HG03457 (cell line): ENCODE measurements at regions not wholly inside any gene's neighbourhood (a gene's known extent, or its start where the extent isn't known, plus 50 kb on each side); places are given as distances from the start of the nearest gene placed in this dataset.

ENCODE experiments used
- ATAC-seq: cut with Tn5 transposase; IDR thresholded peaks from one replicate; pipeline ENCODE4 v1.9.1; 2021; ENCODE audit warnings: moderate number of reproducible peaks; ENCODE audit not compliant: unreplicated experiment

DNA sequence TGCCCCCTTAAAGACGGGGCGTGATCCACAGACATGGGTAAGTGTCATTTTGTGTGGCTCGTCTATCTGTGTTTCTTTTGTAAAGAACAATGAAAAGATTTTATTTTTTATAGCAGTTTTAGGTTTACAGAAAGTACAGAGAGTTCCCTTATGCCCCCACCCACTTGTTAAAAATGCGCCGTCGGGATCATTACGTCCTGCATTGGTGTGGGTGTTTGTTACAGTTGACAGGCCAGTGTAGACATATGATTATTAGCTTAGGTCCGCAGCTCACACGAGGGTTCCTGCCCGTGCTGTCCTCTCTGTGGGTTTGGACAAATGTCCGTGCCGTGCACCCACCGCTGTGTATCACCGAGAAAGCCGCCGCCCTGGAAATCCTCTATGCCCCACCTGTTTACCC lies 50.5 kb downstream of the RGS12 start:
- no peak for ATAC-seq

DNA sequence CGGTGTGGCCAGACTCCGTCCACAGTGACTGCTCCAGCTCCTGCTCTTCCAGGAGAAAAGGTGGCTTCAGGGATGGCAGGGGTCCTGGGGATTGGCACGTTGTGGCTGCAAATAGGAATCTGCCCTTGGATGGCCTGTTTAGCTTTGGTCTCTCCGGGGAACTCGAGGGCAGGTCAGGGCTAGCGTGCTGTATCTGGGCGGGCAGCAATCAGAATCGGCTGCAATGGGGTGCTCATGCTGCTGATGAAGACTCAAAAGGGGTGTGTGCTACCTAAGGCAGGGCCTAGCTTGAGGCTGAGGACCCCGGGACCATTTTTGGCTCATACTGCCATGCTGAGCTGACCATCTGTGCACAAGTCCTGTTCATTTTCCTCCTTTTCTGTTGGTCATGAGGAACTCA lies 51.3 kb downstream of the RGS12 start:
- ATAC-seq, result no peak

DNA sequence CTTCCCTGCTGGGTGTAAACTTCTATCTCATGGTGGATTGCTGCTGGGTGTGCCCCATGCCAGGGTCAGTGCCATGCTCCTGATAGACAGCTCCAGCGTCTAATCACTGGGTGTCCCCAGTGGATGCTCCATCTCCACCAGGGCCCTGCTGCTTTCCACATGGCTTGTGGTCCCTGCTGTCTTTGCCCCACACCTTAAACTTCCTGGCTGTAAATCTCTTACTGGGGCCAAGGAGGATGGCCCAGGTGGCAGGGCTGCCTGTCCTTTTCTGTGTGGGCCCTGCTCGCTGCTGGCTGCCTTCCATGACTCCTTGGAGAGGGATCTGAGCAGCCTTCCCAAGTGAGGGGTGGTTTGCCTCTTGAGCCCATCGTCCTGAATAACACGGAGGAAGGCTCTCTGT lies 51.8 kb downstream of the RGS12 start:
- ATAC-seq, result no peak

DNA sequence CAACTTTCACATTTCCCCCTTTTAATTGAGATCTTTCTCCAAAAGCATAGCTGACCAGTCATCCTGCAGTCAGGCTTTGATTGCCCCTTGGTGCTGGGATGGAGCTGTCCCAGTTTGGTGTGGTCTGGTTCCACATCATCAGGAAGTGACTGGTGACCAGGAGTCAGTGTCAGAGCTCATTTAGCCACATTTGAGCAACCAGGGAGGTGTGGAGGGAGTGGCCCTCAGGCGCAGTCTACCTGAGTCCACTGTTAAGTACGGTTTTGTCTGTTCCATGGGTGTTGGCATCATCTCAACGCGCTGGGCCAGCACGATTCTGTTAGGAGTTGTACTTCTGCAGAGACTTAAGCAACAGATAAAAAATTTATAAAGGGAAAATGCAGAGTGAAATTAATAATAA lies 52.6 kb downstream of the RGS12 start:
- no peak for ATAC-seq

DNA sequence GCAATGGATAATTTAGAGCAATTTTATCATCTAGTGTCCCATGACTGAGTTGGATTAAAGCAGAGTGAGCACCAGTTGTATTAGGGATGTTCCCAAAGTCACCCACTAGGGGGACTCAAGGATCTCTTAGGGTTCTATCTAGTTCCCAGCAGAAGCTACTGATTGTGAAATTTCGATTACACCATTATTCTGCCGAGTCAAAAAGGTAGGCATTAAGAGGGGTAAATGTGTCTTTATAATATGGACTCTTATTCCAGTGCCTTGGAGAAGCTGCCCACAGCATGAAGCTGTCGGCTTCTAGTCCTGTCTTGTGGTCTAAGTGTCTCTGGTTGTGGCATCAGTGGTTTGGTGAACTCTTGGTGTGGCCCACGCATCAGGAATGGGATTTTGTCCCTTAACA lies 53.3 kb downstream of the RGS12 start:
- ATAC-seq, result no peak

DNA sequence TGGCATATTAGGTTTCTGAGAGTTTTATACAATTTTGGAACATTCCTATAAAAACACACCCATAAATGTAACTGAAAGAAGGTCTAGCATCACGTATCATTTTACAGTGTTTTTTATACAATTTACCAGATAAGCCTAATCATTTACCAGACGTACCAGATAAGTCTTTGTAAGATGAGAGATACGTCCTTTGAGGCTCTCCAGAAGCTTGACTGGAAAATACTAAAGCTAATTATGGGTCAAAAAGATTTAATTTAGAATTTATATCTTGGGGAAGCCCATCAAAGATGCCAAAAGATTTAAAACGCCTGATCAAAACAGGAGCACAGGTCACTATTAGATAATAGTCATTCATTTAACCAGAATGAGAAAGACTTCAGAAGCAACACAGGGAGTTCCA lies 55.0 kb downstream of the RGS12 start:
- no peak for ATAC-seq

DNA sequence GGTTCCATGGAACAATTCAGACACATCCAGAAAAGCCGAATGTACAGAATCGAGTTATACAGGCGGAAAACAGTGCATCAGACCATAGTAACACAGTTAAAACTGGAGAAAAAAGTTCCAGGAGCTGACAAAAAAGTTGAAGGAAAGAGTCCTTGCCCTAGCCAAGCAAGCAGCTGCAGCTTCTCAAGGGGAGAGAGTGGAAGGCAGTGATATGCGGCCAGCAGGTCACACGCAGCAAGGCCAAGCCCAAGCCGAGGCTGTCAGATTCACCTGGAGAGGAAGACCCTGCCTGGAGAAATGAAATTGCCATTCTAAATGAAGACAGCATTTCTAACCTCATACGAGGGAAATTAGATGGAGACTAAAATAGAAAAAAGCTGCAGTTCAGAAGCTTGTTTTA lies 55.8 kb downstream of the RGS12 start:
- no peak for ATAC-seq

DNA sequence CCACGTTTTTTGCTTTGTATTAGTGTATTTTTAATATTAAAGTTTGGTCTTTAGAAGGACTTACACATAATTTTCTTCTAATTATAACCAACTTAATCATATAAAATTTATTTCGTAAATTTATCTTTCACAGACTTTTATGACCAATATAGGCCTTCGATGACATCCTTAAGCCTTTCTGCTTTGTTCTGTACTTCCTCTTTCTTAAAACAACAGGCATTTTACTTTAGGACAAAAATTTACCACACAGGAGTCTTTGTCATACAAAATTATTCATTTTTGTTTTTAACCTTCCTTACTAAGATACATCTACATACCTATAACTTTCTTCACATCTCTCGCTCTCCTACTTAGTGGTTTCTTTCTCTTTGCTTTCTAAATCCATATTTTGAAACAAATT lies 56.3 kb downstream of the RGS12 start:
- no peak for ATAC-seq

DNA sequence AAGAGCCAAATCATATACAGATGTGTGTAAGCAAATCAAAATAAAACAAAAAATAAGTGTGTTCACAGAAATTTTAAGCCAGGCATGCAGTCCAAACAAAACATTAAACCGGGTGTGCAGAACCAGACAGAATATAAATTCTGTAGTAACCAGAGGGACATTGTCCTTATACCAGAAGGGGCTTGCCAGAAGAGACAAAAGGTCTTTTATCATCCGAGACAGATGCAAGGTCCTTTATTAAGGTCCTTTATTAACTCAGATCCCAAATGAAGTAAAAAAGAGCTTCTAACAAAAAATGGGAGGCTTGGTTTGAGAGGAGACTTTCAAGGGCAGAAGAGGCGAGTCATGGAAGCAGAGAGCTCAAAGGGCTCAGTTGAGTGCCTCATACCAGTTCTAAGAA lies 59.2 kb downstream of the RGS12 start:
- no peak for ATAC-seq

DNA sequence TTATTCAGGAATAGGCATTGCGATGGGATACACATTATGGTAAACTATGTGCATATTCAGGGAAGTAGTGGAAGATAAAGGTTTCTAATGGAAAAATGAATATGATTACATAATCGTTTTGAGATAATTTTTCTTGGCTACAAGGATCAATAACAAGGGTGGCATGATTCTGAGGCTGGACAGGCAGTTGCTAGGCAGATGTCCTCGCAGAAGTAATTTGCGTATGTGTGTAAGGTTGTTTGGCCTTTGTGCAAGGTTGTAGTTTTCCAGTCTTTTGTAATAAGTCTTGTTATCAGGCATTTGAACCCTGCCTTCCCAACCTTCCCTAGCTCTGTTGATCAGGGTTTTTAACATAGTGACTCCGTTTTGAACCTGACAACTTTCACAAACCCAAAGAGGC lies 59.7 kb downstream of the RGS12 start:
- ATAC-seq, result no peak

DNA sequence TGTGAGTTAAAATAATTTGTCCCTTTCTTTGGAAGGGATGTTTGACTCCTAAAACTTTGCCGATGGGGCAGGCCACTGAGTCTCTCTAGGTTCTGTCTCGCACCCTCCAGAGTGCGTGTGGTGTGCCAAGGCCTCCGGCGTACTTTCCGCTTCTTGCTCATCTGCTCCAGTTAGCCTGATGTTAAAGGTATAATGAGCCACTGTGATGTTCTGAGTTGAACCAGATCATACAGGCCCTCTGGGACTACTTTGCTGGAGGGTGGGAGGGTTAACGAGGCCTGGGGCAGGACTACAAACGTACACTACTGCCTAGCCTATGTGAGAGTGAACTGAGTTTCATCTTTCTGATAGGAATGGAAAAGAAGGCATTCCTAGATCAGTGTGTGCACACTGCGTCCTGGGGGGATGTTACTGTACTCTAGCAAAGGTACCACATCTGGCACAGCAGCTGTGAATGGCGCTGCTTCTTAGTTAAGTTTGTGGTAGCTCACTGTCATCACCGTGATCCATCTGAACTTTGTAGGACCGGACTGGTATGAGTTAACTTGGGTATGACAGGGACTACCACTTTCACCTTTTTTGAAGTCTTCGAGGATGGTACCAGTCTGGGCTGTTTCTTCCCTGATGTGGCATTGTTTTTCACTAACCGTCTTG lies 60.2 kb downstream of the RGS12 start:
- ATAC-seq, result no peak

DNA sequence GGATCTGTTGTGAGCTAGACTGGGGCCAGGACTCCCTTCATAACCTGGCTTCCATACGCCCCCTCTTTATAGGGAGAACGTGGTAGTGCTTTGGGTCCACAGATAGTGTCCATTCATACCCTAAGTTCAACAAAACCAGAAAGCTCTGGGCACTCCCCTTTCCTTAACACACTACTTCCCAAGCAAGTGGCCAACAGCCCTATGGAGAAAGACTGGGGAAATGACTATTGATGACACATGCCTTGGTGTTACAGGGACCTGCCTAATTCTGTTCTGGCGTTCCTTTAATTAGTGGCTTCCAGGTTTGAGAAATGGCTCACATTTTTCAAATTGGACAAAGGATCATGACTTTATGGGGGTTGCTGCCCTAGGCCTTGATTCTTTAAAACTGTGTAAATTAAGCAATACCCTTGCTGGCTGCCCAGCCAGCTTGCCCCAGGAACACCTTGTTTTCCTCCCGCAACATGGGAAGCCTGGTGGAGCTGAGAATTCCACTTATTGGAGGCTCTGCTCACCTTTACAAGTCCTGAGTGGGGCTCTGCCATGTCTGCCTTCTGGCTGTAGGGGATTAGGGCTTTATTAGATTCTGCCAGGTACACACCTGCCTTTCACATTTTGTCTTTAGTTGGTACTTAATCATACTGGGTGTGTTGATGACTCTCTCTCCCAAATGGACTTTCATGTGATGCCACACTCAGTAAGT lies 61.1 kb downstream of the RGS12 start:
- no peak for ATAC-seq

DNA sequence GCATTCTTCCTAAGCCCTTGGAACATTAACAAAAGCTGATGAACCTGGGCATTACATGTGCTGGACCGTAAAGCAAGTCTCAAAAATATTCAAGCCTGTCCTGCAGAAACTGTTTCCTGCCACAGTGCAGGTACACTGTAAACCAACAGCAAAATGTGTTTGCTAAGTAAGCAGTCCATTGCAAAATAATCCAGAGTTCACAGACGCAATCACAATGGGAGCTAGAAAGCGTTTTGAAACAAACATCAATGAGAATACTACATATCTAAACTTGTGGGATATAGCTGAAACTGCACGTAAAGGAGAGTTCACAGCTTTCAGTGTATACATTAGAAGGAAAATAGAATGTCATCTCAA lies 61.6 kb downstream of the RGS12 start:
- no peak for ATAC-seq

DNA sequence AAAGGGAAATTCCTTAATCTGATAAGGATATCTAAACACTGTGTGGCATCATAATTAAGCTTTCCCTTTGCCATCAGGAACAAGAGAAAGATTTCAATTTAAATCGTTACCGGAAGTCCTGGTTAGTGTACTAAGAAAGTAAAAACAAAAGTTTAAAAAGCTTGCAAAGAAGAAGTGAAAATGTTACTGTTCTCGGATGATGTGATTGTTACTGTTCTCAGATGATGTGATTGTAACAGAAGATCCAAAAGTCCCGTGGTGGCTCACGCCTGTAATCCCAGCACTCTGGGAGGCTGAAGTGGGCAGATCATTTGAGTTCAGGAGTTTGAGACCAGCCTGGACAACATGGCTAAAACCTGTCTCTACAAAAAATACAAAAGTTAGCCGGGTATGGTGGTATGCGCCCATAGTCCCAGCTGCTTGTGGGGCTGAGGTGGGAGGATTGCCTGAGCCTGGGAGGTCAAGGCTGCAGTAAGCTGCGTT lies 62.5 kb downstream of the RGS12 start:
- ATAC-seq, result peak; percentile 70

DNA sequence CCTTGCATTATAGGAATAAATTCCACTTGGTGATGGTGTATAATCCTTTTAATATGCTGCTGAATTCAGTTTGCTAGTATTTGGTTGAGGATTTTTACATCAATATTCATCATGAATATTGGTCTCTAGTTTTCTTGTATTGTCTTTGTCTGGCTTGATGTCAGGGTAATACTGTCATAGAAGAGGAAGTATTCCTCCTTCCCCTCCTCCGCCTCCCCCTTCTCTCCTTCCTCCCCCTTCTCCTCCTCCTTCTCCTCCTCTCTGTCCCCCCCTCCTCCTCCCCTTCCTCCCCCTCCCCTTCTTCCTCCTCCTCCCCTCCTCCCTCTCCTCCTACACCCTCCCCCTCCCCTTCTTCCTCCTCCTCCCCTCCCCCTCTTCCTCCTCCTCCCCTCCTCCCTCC lies 65.8 kb downstream of the RGS12 start:
- no peak for ATAC-seq

DNA sequence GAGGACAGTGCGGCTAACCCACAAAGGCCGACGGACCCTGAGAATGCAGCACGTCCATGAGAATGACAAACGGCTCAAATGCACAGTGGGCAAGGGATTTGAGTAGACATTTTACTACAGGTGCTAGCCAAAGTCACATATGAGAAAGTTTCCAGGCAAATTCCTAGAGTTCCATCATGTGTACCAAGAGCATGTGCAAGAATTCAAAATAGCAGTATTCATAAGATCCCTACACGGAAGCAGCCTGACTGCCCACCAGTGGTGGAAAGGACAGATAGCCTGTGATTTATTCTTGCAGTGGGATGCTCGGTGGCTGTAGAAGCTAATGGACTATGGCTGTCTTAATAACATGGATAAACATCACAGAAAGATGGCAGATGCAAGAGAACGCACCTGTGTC lies 68.0 kb downstream of the RGS12 start:
- ATAC-seq, result no peak

DNA sequence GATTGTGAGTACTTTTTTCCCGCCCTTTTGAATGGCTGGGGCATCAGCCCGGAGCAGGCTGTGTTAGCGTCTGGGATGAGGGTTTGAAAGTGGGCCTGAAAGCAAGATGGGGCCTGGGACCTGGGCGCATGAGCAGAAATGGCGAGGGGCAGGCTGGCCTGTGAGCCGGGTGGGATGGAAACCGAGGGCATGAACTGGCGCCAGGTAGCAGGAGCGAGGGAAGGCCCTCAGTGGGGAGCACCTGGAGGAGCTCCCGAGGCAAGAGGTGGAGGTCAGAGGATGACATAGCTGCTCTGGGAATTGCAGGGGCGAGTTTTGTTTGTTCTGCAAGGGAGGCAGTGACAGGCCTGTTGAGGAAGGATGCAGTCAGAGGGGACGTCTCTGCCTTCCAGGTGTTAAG lies 68.6 kb downstream of the RGS12 start:
- no peak for ATAC-seq

DNA sequence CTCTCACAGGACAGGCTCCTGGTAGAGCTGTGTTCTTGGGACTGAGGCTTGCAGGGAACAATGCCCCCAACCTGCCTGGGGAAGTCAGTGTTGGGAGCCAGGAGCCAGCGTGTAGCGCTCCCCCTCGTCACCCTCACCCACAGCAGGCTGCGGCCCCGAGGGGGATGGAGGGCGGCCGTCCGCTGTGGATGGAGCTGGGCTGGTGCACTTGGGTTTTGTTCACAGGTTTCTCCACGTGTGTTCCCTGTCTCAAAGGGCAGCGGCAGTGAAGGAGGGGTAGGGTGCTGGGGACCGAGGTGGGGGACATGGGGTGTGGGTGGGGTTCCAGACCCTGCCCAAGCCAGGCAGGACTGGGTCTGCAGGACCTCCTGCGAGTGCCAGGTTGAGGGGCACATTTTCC lies 69.1 kb downstream of the RGS12 start:
- ATAC-seq, result no peak

DNA sequence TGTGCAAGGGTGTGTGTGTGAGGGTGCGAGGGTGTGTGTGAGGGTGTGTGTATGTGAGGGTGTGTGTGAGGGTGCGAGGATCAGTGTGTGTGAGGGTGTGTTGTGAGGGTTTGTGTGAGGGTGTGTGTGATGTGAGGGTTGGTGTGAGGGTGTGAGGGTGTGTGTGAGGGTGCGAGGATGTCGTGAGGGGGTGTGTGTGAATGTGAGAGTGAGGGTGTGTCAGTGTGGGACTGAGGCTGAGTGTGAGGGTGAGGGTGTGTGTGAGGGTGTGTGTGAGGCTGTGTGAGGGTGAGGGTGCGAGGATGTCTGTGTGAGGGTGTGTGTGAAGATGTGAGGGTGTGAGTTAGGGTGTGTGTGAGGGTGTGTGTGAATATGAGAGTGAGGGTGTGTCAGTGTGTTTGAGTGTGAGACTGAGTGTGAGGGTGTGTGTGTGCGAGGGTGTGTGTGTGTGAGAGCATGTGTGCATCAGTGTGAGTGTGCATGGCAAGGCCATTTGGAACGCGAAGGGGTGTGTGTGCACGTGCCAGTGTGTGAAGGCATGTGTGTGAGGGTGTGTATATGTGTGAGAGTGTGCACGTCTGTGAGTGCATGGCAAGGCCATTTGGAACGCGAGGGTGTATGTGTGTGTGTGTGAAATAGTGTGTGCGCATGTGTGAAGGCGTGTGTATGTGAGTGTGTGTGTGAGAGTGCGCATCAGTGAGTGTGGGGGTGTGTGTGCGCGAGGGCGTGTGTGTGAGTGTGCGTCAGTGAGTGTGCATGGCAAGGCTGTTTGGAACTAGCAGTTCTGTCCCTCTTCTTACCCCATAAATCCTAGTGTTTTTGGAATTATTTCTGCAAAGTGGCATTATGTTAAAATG lies 69.8 kb downstream of the RGS12 start:
- no peak for ATAC-seq

DNA sequence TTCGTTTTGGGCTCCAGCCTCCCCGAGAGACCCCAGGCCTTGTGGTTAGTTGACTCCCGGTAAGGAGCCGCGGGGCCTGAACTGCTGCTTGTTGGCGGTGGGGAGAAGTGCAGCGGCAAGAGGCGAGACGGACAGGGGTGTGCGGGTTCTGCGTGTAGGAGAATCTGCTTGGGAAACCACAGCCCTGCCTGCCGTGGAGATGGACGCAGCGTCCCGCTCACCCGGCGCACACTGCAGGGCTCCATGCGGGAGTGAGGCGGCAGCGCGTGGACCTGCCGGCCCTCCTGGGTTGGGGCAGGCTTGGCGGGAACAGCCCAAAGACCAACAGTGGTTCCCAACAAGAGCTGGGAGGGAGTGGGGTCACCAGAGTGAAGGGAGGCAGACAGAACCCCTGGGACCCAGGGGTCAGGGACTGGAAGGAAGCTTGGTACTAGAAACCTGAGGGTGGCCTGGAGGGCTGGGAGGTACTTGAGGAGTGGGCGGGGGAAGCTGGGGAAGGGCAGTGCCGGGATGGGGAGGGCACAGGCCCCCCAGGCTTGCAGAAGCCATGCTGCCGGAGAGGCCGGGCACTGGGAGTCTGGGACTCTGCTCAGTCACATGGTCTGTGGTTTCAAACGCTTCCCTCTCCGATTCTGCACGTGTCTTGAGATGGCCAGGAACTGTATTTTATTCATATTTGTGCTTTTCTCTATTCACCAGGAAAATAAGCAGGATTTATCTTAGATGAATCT lies 70.8 kb downstream of the RGS12 start:
- no peak for ATAC-seq

DNA sequence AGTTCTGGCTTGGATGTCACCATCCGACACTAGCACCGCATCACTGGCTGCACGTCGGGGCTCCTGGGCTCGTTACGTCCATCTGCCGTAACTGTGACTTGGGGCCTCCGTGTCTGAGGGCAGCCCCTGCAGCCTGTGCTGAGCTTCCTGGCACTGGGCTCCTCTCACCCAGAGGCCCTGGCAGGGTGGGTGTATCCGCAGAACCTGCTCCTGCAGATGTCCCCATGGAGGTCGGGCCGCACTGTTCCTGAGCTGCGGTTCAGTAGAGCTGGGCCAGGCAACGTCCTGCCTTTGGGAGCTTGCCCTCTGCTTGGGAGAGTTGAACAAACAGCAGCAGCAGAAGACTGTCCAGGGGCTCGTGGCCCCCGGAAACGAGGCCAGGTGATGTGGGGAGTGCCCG lies 71.4 kb downstream of the RGS12 start:
- ATAC-seq, result no peak
